Hypothalamus (tissue), 51 donors: ENCODE measurements at regions not wholly inside any gene's neighbourhood (a gene's known extent, or its start where the extent isn't known, plus 50 kb on each side); places are given as distances from the start of the nearest gene placed in this dataset.

Experiments used
- DNase-seq, 51 donors: peaks; one replicate each; lab custom pipeline; 2025; lab: John Stamatoyannopoulos, UW

- DNase-seq, result no peak
These were observed 776.3 kb downstream of the TUSC7 start for GRCh38 chr3:117485841-117486240.

GRCh38 chr3:117486719-117487716 is 777.4 kb downstream of the TUSC7 start:
- DNase-seq, result peak in 1 of 51 donors; percentile 27

- DNase-seq, result no peak
These were observed 779.4 kb downstream of the TUSC7 start for GRCh38 chr3:117488983-117489382.

GRCh38 chr3:117489663-117490079 is 780.1 kb downstream of the TUSC7 start:
- no peak for DNase-seq

DNA sequence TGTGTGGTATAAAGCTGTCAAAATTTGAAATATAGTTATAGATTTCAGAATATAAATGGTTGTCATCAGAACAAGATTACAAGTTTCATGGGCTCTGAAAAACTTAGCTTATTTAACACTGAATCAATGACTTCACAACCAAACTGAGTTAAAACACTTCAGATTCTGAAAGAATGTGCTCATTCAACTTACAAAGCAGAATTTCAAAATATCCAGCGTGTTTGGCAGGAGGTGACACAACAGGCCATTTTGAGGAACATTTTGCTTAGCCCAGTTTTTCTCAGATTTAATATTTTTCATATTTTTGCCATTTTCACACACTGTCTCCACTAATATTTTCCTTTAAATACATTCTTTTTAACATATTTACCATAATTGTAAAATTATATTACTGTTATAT is 781.1 kb downstream of the TUSC7 start:
- no peak for DNase-seq

GRCh38 chr3:117495620-117496019 is 786.0 kb downstream of the TUSC7 start:
- DNase-seq, result no peak

GRCh38 chr3:117499189-117499870 is 789.8 kb downstream of the TUSC7 start:
- DNase-seq, result no peak

DNA sequence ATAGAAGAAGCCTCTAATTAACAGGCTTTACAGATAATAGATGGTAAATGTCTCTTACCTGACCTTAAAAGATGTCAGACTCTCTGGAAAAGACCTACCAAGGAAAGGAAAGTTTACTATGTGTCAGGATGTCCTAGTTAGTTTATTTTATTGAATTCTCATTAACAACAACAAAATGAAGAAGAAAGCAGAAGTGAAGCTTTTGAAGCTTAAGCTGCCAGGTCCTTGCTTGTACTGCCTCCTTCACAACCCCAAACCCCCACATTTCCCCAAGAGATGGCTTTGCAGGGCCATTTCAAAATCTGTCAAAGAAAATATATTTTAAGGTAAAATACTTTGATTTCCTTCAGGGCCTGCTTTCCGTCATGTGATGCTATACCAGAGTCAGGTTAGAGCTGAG is 798.4 kb downstream of the TUSC7 start:
- no peak for DNase-seq

GRCh38 chr3:117509858-117510257 is 800.3 kb downstream of the TUSC7 start:
- DNase-seq, result no peak

DNA sequence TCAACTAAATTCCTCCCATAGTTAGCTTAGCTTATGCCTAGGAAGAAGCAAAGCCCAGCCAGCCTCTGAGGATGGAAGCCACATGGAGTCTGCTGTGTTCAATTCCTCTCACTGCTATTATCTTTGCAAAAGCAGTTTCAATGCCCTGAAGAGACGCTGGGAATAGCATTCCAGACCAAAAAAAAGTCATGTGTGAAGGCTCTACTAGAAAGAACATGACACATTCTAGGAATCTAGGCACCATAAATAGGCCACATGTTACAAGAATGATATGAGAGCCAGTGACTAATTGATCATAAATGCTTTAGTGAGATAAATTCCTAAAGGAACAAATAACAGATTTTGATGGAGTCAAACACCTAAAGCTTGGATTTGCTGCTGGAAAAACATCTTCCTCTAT is 800.8 kb downstream of the TUSC7 start:
- no peak for DNase-seq

DNA sequence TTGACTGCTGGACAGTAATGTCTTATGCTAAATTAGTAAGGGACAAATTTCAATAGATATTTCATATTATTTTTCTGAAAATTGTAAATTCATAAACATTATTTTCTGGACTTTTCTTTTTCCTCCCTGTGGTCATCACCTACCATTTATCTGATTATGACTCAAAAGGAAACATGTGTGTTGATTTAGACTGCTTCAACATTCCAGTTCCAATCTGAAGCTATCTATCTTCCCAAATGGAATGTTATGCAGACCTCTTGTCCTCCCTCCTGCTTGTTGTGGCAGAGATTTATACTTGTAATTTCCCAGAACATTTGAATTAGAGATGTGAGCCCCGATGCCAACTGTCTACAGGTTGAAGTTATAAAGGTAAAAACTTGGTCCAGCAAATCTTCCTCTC is 803.4 kb downstream of the TUSC7 start:
- DNase-seq, result no peak

DNA sequence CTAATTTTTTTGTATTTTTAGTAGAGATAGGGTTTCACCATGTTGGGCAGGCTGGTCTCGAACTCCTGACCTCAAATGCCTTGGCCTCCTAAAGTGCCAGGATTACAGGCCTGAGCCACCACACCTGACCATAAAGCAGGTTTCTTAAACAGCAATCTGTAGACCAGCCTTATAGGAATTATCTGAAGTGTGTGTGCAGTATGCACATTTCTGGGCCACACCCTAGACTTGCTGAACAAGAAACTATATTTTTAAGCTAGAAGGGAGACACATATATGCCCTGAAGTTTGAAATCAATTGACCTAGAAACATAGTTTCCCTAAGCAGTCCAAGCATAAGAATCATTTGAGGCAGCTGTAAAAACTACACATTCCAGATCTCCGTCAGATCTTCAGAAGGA is 805.7 kb downstream of the TUSC7 start:
- DNase-seq, result no peak

DNA sequence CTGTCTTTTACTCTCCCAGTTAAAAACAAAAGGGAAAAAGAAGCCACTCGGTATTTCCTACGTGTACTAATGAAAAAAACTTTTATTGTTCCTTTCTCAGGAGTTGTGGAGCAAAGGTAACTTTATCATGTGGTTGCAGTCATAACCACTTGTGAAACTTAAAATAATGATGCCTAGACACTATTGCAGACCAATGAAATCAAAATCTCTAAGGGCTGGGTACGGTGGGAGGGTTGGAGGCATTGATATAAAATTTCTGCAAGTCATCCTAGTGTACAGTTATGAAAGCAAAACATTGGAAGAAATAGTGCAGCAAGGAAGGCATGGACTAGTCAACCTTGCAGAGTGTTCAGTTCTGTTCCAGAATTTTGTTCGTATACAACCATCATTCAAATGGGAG is 808.8 kb downstream of the TUSC7 start:
- no peak for DNase-seq

- DNase-seq, result no peak
These were observed 810.2 kb downstream of the TUSC7 start for GRCh38 chr3:117519776-117520175.

GRCh38 chr3:117520582-117520981 is 811.0 kb downstream of the TUSC7 start:
- DNase-seq, result no peak

GRCh38 chr3:117523418-117523817 is 813.8 kb downstream of the TUSC7 start:
- no peak for DNase-seq

DNA sequence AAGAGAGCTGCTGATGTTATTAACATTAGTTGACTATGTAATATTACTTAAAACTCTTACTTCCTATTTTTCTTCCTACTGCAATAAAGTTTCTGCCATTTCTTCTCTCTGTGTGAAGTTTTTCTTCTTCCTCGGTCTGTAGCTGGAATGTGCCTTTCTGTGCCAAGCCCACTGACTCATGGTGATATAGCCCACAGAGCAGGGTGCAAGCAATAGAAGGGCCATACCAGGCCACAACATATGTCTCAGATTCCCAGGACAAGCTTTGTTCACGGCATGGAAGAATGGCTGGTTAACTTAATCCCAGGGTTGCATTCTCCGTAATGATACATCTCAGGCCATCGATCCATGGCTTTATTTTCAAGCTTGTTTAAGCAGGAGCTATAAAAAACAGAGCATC is 815.3 kb downstream of the TUSC7 start:
- no peak for DNase-seq

DNA sequence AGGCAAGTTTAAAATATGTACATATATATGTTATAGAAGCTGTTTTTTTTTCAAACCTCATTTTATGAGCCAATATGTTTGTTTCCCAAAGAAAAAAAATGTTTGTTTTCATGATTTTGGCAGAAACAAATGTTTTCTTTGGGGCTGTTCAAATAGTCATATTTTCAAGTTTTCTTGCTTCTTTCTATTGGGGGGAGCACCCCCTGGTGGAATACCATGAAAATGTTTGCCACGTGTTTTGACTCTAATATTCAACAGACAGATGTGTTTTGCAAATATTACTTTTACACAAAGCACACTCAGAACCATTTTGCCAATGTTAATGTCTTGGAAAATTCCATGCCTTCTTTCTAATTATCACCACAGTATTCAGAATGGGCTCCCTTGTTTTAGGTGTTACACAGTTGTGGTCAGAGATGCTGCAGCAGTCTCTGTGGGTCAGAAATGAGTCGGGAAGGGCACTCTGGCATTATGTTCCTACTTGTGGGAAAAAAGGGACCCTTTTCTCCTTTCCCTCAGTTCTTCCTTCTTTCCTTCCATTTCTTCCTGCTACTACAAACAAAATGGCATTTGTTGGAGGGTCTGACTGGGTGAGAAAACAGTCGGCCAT is 817.0 kb downstream of the TUSC7 start:
- peak in 21 of 51 donors; percentile 2 to 78 (median 18) for DNase-seq

DNA sequence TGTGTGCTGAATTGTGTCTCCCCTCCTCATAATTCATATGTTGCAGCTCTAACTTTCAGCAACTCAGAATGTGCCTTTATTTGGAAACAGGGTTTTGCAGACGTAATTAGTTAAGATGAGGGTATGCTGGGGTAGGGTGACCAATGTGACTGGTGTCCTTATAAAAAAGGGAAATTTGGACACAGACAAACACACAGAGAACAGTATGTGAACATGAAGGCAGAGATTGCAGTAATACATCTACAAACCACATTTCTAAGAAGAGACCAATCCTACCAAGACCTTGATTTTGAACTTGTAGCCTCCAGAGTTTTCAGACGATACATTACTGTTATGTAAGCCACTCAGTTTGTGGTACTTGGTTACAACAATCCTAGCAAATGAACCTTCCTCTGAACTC is 817.8 kb downstream of the TUSC7 start:
- DNase-seq, result no peak

- DNase-seq, result no peak
These were observed 819.1 kb downstream of the TUSC7 start for GRCh38 chr3:117528688-117529087.

DNA sequence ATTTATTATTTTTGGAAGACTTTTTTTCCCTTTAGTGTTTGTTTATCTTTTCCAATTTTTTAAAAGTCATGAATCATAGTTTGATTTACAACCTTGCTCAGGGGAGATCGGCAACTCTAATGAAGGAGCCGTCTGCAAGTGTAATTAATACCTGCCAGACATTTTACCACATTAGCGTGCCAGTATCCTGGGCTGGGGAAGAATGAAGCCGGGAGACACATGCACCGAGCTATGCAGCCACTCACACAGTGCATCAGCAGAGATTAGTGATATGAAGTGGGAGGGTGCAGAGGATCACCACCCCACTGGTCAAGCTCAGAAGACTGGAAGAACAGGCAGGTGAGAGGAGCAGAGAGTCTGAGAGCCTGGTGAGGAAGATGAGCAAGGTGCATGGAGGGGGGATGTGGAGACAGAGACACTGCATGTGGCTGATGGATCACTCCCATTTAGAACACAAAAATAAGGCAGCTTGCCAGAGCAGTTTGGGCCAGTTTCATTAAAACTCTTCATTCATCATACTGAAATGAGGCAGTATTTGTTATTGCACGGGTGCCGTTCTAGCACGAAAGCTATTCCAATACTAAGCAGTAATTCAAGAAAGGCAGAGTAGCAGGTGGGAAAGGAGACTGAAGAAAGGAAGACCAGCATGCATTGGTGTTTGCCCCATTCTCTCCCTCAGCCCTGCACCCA is 821.6 kb downstream of the TUSC7 start:
- DNase-seq, result peak in 3 of 51 donors; percentile 9 to 42 (median 27)
